ENCODE measurements at regions not wholly inside any gene's neighbourhood (a gene's known extent, or its start where the extent isn't known, plus 50 kb on each side); places are given as distances from the start of the nearest gene placed in this dataset.
A peak's percentile ranks its signal among the peaks of the same experiment; 100 is the strongest.

DNA sequence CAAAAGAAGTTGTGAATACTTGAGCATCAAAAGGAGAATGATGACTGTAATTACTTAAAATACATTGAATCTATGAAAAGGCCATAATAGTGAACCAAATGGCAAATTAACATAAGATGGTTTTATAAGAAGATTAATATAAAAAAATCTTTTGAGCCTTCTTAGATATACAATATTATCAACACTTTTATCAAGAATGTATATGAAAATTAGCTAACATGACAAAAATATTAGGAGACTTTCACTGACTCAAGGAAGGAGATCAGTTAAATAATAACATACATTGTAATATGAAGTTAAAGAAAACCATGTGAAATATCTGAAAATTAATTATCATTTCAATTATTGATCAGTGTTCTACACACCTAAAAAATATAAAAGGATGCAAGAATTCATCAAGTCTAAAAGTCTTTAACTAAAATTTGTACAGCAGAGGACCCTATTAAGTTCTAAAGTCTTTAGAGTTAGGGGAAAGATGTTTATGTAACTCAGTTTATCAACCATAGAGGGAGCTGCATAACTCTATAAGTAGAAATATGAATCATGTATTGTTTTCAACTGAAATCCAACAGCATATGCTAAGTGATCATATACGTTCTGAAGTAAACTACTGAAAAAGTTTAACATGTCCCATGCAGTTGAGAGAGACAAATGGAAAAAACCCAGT is 756.1 kb upstream of the MIR17HG start:
- Histone ChIP-seq H3K27me3 (replicated peaks; ENCODE audit: insufficient read depth, low read depth, low read length, poor library complexity) (no peaks in the 10 kb centered on the region), H3K4me3 (ENCODE audit: low read depth, low read length, poor library complexity, severe bottlenecking) (no peak overlapping the region), H3K9me3 (ENCODE audit: low read depth, low read length, poor library complexity, severe bottlenecking) (no peaks in the 10 kb centered on the region), H3K4me1 (ENCODE audit: insufficient read depth, low read length, poor library complexity, severe bottlenecking) (no peaks in the 10 kb centered on the region), H3K27ac (ENCODE audit: low read depth, low read length, poor library complexity, severe bottlenecking) (no peak overlapping the region), H3K36me3 (ENCODE audit: insufficient read depth, low read length, poor library complexity, severe bottlenecking) (no peaks in the 10 kb centered on the region)
- DNase-seq (ENCODE audit: low spot score) = peak; percentile 12
- ChIA-PET CTCF (no interaction called here), POLR2A (ENCODE audit: low non-redundant PET) (no interaction called here)
- no TSS peak for BruUV-seq (replicated peaks)
- intact Hi-C loops (cut with micrococcal nuclease; ENCODE audit: unreplicated experiment) = no loop called here
- TF ChIP-seq, protein P1, sequence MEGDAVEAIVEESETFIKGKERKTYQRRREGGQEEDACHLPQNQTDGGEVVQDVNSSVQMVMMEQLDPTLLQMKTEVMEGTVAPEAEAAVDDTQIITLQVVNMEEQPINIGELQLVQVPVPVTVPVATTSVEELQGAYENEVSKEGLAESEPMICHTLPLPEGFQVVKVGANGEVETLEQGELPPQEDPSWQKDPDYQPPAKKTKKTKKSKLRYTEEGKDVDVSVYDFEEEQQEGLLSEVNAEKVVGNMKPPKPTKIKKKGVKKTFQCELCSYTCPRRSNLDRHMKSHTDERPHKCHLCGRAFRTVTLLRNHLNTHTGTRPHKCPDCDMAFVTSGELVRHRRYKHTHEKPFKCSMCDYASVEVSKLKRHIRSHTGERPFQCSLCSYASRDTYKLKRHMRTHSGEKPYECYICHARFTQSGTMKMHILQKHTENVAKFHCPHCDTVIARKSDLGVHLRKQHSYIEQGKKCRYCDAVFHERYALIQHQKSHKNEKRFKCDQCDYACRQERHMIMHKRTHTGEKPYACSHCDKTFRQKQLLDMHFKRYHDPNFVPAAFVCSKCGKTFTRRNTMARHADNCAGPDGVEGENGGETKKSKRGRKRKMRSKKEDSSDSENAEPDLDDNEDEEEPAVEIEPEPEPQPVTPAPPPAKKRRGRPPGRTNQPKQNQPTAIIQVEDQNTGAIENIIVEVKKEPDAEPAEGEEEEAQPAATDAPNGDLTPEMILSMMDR (conservative IDR thresholded peaks at IDR 0.05; ENCODE audit: low read depth, low read length) = 0 out of 2 replicates have a peak, but pooled peaks have one; percentile 23
- no peak for TF ChIP-seq EZH2 (IDR thresholded peaks at IDR 0.05; ENCODE audit: borderline replicate concordance, low read depth, low read length, poor library complexity, severe bottlenecking)

DNA sequence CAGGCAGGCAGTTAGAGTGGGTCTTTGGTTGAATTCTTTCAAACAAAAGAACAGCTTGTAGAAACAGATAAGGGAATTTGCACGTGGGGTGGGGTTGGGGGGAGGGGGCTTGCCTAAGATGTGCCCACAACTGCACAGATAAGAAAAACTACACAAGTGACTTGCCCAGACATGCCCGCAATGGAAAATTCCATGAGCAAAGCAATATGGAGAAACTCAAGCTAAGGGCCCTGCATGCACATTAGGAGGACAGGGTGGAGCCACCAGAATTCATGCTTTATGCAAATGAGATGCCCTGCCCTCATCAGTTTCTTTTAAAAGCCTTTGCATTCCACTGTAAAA is 755.6 kb upstream of the MIR17HG start:
- Histone ChIP-seq H3K27me3 (replicated peaks; ENCODE audit: insufficient read depth, low read depth, low read length, poor library complexity) (no peaks in the 10 kb centered on the region), H3K27ac (ENCODE audit: low read depth, low read length, poor library complexity, severe bottlenecking) (no peak overlapping the region), H3K4me1 (ENCODE audit: insufficient read depth, low read length, poor library complexity, severe bottlenecking) (no peaks in the 10 kb centered on the region), H3K36me3 (ENCODE audit: insufficient read depth, low read length, poor library complexity, severe bottlenecking) (no peaks in the 10 kb centered on the region), H3K9me3 (ENCODE audit: low read depth, low read length, poor library complexity, severe bottlenecking) (no peaks in the 10 kb centered on the region), H3K4me3 (ENCODE audit: low read depth, low read length, poor library complexity, severe bottlenecking) (no peak overlapping the region)
- POLR2A ChIA-PET (ENCODE audit: low non-redundant PET) = interaction anchor here (0.5 kb wide), 1 partner anchor 629 kb away, joined by 3 read pairs; no protein-coding TSS in a partner anchor
- no TSS peak for BruUV-seq (replicated peaks)
- TF ChIP-seq EZH2 (IDR thresholded peaks at IDR 0.05; ENCODE audit: borderline replicate concordance, low read depth, low read length, poor library complexity, severe bottlenecking) = no peak
- TF ChIP-seq, protein P1 (conservative IDR thresholded peaks at IDR 0.05; ENCODE audit: low read depth, low read length) = no peak
- intact Hi-C loops (cut with micrococcal nuclease; ENCODE audit: unreplicated experiment) = no loop called here
- peak; percentile 29 for DNase-seq (ENCODE audit: low spot score)
- CTCF ChIA-PET = no interaction called here

DNA sequence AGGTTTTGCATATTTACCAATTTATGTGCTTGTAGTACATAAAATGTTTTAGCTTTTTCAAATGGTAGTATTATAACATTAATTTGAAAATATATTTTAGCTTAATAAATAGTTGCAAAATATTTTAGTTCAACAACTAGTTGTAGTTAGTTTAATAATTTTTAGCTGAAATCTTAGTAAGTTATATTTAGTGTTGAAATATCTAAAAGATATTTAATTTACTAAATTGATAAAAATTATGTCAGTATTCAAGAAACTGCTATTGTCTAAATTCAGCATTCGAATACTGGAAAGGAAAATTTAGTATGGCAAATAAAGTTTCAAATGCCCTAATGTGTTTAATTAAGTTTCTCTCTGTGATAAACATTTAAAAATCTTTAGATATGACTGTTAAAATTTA is 754.5 kb upstream of the MIR17HG start:
- Histone ChIP-seq H3K9me3 (ENCODE audit: low read depth, low read length, poor library complexity, severe bottlenecking) (no peaks in the 10 kb centered on the region), H3K27me3 (replicated peaks; ENCODE audit: insufficient read depth, low read depth, low read length, poor library complexity) (no peaks in the 10 kb centered on the region), H3K4me3 (ENCODE audit: low read depth, low read length, poor library complexity, severe bottlenecking) (no peak overlapping the region), H3K36me3 (ENCODE audit: insufficient read depth, low read length, poor library complexity, severe bottlenecking) (no peaks in the 10 kb centered on the region), H3K27ac (ENCODE audit: low read depth, low read length, poor library complexity, severe bottlenecking) (no peak overlapping the region), H3K4me1 (ENCODE audit: insufficient read depth, low read length, poor library complexity, severe bottlenecking) (no peaks in the 10 kb centered on the region)
- POLR2A ChIA-PET (ENCODE audit: low non-redundant PET) = no interaction called here
- CTCF ChIA-PET = no interaction called here
- BruUV-seq (replicated peaks) = no TSS peak
- TF ChIP-seq, protein P1 (conservative IDR thresholded peaks at IDR 0.05; ENCODE audit: low read depth, low read length) = no peak
- TF ChIP-seq EZH2 (IDR thresholded peaks at IDR 0.05; ENCODE audit: borderline replicate concordance, low read depth, low read length, poor library complexity, severe bottlenecking) = no peak
- DNase-seq (ENCODE audit: low spot score) = no peak
- intact Hi-C loops (cut with micrococcal nuclease; ENCODE audit: unreplicated experiment) = no loop called here

Measured in A673 (cell line).